Right ventricle myocardium inferior (tissue), 1 donor: ENCODE measurements at regions not wholly inside any gene's neighbourhood (a gene's known extent, or its start where the extent isn't known, plus 50 kb on each side); places are given as distances from the start of the nearest gene placed in this dataset.

Source experiments
- ATAC-seq: fragments of 200-7000 bp; cut with Tn5 transposase; one replicate; pipeline ENCODE4 v1.9.1; 2020; ENCODE audit warnings: mild to moderate bottlenecking, moderate library complexity
- DNase-seq: peaks from one replicate; pipeline ENCODE4 v3.0.0; 2021; ENCODE audit errors: missing footprints
- intact Hi-C: fragments of 100-400 bp; cut with DNase I; formaldehyde crosslinking; loops from one replicate; pipeline ENCODE4 v1.11.0; 2022
- donor health status: DM: no; HTN: yes; CAD: no; lungs with severe emphysema.

DNA sequence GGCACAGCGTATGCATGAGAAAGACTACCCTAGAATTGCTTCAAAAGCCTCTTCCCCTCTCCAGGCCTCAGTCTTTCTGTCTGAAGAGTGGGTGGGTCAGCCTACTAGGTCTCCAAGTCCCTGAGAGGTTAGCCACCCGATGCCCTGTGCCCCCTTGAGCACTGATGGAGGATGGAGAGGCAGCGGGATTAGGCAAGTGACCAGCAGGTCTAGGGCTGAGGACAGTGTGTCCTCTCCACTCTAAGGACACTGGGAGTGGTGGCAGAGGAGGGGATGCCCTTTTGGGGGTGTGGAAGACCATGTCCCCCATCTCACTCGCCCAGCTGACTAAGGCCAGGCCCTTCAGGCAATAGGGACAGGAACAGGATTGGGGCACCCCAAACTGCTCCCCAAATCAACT is 72.2 kb upstream of the WNT11 start:
- intact Hi-C loops = no loop called here
- DNase-seq (no peak), ATAC-seq (no peak)

DNA sequence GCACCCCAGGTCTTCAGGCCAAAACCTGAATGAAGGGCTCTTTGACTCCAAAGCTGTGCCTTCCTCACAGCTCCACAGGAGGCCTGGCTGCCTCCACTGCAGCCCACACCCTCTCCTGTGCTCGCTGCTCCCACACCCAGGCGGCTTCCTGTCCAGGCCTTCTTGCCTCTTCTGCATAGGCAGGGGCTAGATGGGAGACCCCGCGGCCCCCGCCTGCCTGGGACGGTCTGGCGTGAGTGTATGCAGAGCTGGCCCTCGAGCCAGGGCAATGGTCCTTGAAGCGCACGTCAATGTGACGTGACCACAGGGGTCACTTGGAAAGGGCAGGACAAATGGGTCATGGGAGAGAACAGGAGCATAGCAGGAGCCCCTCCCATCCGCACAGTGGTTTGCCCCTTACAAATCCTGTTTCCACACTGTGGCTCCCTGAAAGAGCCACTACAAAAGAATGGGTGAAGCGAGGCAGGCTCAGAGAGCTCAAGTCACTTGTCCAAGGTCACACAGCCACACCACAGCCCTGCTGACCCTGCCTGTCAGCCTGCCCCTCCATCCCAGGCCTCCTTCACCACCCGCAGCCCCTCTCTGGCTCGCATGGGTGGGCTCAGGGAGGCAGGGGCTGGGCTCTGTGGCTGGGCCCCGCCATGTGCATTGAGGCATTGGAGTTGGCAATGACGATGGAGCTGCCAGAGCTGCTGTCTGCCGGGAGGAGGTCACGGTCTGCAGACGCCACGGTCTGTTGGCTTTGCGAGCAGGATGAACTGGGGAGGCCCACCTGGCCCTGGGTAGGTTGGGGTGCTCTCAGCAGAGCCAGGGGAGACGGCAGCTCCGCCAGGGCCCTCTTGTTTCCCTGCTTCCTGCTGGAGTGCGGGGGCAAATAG is 71.2 kb upstream of the WNT11 start:
- DNase-seq (no peak), ATAC-seq (no peak)
- intact Hi-C loops = no loop called here

GRCh38 chr11:76276781-76277155 is 70.5 kb upstream of the WNT11 start:
- intact Hi-C loops = no loop called here

GRCh38 chr11:76276046-76276780 is 69.9 kb upstream of the WNT11 start:
- intact Hi-C loops = no loop called here
- ATAC-seq = no peak
- no peak for DNase-seq

More at GRCh38 chr11:76276781-76277155, 70.5 kb upstream of the WNT11 start:
- ATAC-seq (no peak), DNase-seq (no peak)

- DNase-seq (no peak), ATAC-seq (no peak)
- intact Hi-C loops = no loop called here
Observed at GRCh38 chr11:76275446-76275845, 69.1 kb upstream of the WNT11 start.

GRCh38 chr11:76271068-76271467 is 64.8 kb upstream of the WNT11 start:
- DNase-seq (no peak), ATAC-seq (no peak)
- intact Hi-C loops = no loop called here

GRCh38 chr11:76270389-76270788 is 64.1 kb upstream of the WNT11 start:
- intact Hi-C loops = no loop called here
- DNase-seq (peak; percentile 52), ATAC-seq (peak; percentile 77)

GRCh38 chr11:76269661-76270261 is 63.5 kb upstream of the WNT11 start:
- ATAC-seq (peak; percentile 21), DNase-seq (peak; percentile 53)
- intact Hi-C loops = no loop called here

DNA sequence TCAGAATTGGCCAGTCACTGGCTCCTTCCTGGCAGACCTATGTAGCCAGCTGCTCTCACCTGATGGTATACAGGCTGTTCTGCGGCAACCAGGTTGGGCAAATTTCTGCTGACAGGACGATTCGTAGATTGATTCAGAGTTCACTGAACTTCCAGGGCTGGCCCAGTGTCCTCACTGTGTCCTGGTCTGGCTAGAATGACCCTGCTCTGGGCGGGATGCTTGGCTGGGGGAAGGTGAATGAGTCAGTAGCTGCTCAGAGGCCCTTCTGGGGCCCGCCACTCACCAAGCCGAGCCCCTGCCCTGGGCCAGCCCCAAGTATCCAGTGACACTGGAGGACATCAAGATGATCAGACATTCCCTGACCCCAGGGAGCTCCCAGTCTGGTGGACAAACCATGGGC is 62.9 kb upstream of the WNT11 start:
- intact Hi-C loops = no loop called here
- peak; percentile 69 for ATAC-seq
- DNase-seq = peak; percentile 62

- DNase-seq (no peak), ATAC-seq (no peak)
Observed at GRCh38 chr11:76268498-76268897, 62.2 kb upstream of the WNT11 start.

GRCh38 chr11:76267556-76267955 is 61.3 kb upstream of the WNT11 start:
- no peak for ATAC-seq
- no peak for DNase-seq
- intact Hi-C loops = no loop called here

More at GRCh38 chr11:76268498-76268897, 62.2 kb upstream of the WNT11 start:
- intact Hi-C loops = no loop called here

- intact Hi-C loops = no loop called here
- DNase-seq (no peak), ATAC-seq (no peak)
Observed at GRCh38 chr11:76266286-76267100, 60.2 kb upstream of the WNT11 start.

GRCh38 chr11:76265771-76266241 is 59.5 kb upstream of the WNT11 start:
- DNase-seq = no peak
- peak; percentile 58 for ATAC-seq
- intact Hi-C loops = no loop called here

DNA sequence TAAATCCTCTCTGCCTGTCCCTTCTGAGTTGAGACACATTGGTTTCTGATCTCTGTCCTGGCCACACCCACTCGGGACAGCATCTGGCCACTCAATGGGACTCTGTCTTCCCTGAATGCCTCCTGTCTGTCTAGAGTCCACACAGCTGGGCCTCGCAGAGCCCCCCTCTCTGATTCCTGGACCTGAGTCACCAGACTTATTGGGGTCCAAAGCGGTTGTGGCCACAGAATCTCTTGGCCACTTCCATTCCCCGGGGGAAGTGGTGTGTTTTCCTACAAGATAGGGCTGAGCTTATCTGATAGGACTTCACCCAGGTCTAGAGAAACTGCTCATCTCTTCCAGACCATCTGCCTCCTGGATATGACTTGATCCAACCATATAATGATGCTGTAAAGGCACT is 57.4 kb upstream of the WNT11 start:
- intact Hi-C loops = no loop called here
- no peak for DNase-seq
- ATAC-seq = no peak

DNA sequence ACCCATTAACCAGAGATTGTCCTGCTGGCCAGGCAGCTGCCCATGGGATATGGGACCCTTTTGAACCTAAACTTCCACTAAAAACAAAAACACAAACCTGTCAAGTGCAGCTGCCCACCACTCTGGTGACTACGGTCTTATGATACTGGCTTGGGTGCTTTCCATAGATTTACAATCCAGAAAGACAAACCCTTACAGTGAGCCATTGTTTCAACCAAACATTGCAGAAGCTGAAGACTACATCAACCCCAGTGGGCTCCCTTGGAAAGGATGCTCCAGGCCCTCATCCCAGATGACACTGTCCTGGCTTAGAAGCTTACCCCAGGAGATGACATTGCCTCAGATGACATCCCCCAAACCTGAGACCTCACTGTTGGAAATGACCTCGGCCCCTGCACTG is 56.9 kb upstream of the WNT11 start:
- intact Hi-C loops = no loop called here
- DNase-seq (no peak), ATAC-seq (no peak)

- DNase-seq (no peak), ATAC-seq (no peak)
Observed at GRCh38 chr11:76260296-76260925, 54.1 kb upstream of the WNT11 start.

GRCh38 chr11:76259299-76259908 is 53.1 kb upstream of the WNT11 start:
- intact Hi-C loops = no loop called here
- DNase-seq (no peak), ATAC-seq (no peak)

More at GRCh38 chr11:76260296-76260925, 54.1 kb upstream of the WNT11 start:
- intact Hi-C loops = no loop called here
